ENCODE measurements at regions not wholly inside any gene's neighbourhood (a gene's known extent, or its start where the extent isn't known, plus 50 kb on each side); places are given as distances from the start of the nearest gene placed in this dataset.
"Not testable (repeated sequence)": the region's sequence is repeated elsewhere in the genome, so short reads cannot be mapped to it uniquely, and the experiment has no call there.

DNA sequence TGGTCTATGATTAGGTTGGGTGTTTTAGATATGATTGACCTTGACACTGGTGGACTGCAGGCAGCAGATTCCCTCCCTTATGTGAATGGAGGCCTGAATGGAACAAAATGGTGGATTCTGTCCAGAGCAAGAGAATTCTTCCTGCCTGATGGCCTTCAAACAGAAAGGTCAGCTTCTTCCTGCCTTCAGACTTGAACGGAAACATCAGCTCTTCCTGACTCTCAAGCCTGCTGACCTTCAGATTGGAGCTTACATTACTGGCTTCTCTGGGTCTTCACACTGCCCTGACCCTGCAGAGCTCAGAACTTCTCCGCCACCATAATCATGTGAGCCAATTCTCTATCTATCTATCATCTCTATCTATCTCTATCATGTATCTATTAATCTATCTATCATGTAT is 111.6 kb downstream of the RAMP3 start:
- POLR2A ChIA-PET, result no interaction called here
- H3K27me3 ChIP-seq (replicated peaks; ENCODE audit: control insufficient read depth, insufficient read depth, low read length), result 0 out of 2 replicates have a peak, but pooled peaks cover 2% of the 10 kb centered on the region
- H3K27me3 Mint-ChIP-seq (ENCODE audit: insufficient read depth, unreplicated experiment), result peaks cover 22% of the 10 kb centered on the region
- TF ChIP-seq, protein P1, sequence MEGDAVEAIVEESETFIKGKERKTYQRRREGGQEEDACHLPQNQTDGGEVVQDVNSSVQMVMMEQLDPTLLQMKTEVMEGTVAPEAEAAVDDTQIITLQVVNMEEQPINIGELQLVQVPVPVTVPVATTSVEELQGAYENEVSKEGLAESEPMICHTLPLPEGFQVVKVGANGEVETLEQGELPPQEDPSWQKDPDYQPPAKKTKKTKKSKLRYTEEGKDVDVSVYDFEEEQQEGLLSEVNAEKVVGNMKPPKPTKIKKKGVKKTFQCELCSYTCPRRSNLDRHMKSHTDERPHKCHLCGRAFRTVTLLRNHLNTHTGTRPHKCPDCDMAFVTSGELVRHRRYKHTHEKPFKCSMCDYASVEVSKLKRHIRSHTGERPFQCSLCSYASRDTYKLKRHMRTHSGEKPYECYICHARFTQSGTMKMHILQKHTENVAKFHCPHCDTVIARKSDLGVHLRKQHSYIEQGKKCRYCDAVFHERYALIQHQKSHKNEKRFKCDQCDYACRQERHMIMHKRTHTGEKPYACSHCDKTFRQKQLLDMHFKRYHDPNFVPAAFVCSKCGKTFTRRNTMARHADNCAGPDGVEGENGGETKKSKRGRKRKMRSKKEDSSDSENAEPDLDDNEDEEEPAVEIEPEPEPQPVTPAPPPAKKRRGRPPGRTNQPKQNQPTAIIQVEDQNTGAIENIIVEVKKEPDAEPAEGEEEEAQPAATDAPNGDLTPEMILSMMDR (IDR thresholded peaks at IDR 0.05; ENCODE audit: insufficient read depth in 1 of 2, low read depth in 1 of 2, low read length in 1 of 2, severe bottlenecking in 1 of 2, unreplicated experiment in 1 of 2), result no peak
- CTCF ChIA-PET, result no interaction called here
- no peak overlapping the region for H3K4me3 ChIP-seq (ENCODE audit: low read depth, low read length)
- H3K4me1 Mint-ChIP-seq (ENCODE audit: low read depth, unreplicated experiment), result no peaks in the 10 kb centered on the region
- no peak for DNase-seq
- H3K9me3 Mint-ChIP-seq (ENCODE audit: unreplicated experiment), result no peaks in the 10 kb centered on the region
- H3K36me3 ChIP-seq (ENCODE audit: control insufficient read depth, insufficient read depth, low read length), result no peaks in the 10 kb centered on the region
- intact Hi-C loops (cut with micrococcal nuclease; ENCODE audit: unreplicated experiment), result no loop called here
- no peaks in the 10 kb centered on the region for H3K9me3 ChIP-seq
- H3K4me3 Mint-ChIP-seq (ENCODE audit: unreplicated experiment), result no peak overlapping the region
- H3K4me1 ChIP-seq, result no peaks in the 10 kb centered on the region
- no TSS peak for BruUV-seq (replicated peaks)
- no peak overlapping the region for H3K27ac Mint-ChIP-seq (ENCODE audit: unreplicated experiment)
- no peaks in the 10 kb centered on the region for H3K36me3 Mint-ChIP-seq (ENCODE audit: insufficient read depth, unreplicated experiment)

DNA sequence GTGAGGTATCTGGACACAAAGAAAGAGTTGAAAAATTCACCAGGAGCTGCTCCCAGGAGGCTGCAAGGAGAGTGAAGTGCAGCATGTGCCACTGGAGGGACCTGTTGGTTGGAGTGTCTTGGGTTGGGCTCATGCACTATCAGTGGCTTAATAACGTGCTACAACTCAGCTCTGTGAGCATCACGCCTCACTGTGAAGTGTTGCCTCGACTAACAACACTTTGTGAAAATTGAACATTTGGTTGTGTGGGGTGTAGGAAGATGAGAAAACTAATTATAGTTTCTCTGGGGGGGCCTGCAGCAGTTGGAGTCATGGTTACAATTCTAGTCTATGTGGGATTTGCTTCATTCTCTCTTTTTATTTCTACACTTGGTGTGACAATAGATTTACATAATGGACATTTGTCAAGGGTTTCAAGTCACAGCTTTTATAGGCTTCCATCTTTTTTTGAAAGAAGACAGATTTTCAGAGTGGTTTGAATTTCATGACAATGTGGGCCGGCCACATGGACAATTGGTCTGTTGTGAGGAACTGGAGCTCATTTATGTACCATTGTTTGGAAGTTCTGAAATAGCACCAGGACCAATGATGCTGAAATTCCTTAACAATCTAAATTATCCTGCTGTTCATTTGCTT is 121.3 kb downstream of the RAMP3 start:
- POLR2A ChIA-PET, result no interaction called here
- Histone ChIP-seq H3K4me3 (ENCODE audit: low read depth, low read length) (no peak overlapping the region), H3K27me3 (replicated peaks; ENCODE audit: control insufficient read depth, insufficient read depth, low read length) (no peaks in the 10 kb centered on the region), H3K4me1 (no peaks in the 10 kb centered on the region), H3K9me3 (no peaks in the 10 kb centered on the region), H3K36me3 (ENCODE audit: control insufficient read depth, insufficient read depth, low read length) (no peaks in the 10 kb centered on the region)
- Mint-ChIP-seq H3K36me3 (ENCODE audit: insufficient read depth, unreplicated experiment) (no peaks in the 10 kb centered on the region), H3K4me3 (ENCODE audit: unreplicated experiment) (no peak overlapping the region), H3K27me3 (ENCODE audit: insufficient read depth, unreplicated experiment) (peaks cover 23% of the 10 kb centered on the region), H3K4me1 (ENCODE audit: low read depth, unreplicated experiment) (no peaks in the 10 kb centered on the region), H3K27ac (ENCODE audit: unreplicated experiment) (no peak overlapping the region), H3K9me3 (ENCODE audit: unreplicated experiment) (no peaks in the 10 kb centered on the region)
- TF ChIP-seq, protein P1 (IDR thresholded peaks at IDR 0.05; ENCODE audit: insufficient read depth in 1 of 2, low read depth in 1 of 2, low read length in 1 of 2, severe bottlenecking in 1 of 2, unreplicated experiment in 1 of 2), result no peak
- CTCF ChIA-PET, result no interaction called here
- BruUV-seq (replicated peaks), result no TSS peak
- DNase-seq, result no peak
- intact Hi-C loops (cut with micrococcal nuclease; ENCODE audit: unreplicated experiment), result no loop called here

DNA sequence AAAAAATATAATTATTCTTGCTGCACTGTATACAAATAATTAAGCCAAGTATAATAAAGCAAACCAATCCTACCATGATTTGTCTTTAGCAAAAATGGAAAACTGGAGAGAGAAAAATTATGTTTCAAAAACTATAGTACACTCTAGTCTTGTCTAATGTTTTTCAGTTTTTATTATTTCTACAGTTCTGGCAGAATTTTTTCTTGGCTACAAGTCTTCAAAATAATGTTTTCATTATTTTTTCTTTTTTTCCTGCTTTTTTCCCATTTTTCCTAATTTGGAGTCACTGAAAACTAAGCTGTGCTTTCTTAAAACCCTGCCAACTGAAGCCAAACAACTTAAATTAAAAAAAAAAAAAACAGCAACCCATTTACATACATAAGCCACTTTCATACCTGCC is 132.0 kb downstream of the RAMP3 start:
- H3K4me1 ChIP-seq; H3K27me3 ChIP-seq (replicated peaks; ENCODE audit: control insufficient read depth, insufficient read depth, low read length); H3K4me3 ChIP-seq (ENCODE audit: low read depth, low read length); BruUV-seq (replicated peaks); H3K27ac Mint-ChIP-seq (ENCODE audit: unreplicated experiment); H3K4me1 Mint-ChIP-seq (ENCODE audit: low read depth, unreplicated experiment); CTCF ChIA-PET; H3K36me3 Mint-ChIP-seq (ENCODE audit: insufficient read depth, unreplicated experiment); H3K27me3 Mint-ChIP-seq (ENCODE audit: insufficient read depth, unreplicated experiment); H3K4me3 Mint-ChIP-seq (ENCODE audit: unreplicated experiment); H3K9me3 Mint-ChIP-seq (ENCODE audit: unreplicated experiment); H3K9me3 ChIP-seq; intact Hi-C loops (cut with micrococcal nuclease; ENCODE audit: unreplicated experiment); POLR2A ChIA-PET; DNase-seq; H3K36me3 ChIP-seq (ENCODE audit: control insufficient read depth, insufficient read depth, low read length): not testable (repeated sequence)

DNA sequence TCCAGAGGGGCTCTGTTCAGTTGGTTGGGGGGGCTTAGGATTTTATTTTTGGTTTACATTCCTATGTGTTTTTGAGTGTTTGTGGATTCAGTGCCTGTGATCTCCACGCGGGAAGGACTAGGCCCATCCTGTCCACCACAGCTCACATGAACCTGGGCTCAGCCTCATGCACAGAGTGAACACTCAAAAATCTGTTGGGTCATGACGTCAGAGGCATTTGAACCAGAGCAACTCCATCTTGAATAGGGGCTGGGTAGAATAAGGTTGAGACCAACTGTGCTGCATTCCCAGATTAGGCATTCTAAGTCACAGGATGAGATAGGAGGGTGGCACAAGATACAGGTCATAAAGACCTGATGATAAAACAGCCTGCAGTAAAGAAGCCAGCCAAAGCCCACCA is 133.3 kb downstream of the RAMP3 start:
- H3K36me3 ChIP-seq (ENCODE audit: control insufficient read depth, insufficient read depth, low read length), result no peaks in the 10 kb centered on the region
- POLR2A ChIA-PET, result no interaction called here
- Mint-ChIP-seq H3K36me3 (ENCODE audit: insufficient read depth, unreplicated experiment) (no peaks in the 10 kb centered on the region), H3K9me3 (ENCODE audit: unreplicated experiment) (no peaks in the 10 kb centered on the region), H3K4me1 (ENCODE audit: low read depth, unreplicated experiment) (no peaks in the 10 kb centered on the region), H3K27me3 (ENCODE audit: insufficient read depth, unreplicated experiment) (peaks cover 7% of the 10 kb centered on the region), H3K27ac (ENCODE audit: unreplicated experiment) (no peak overlapping the region), H3K4me3 (ENCODE audit: unreplicated experiment) (no peak overlapping the region)
- H3K27me3 ChIP-seq (replicated peaks; ENCODE audit: control insufficient read depth, insufficient read depth, low read length), result no peaks in the 10 kb centered on the region
- DNase-seq, result no peak
- H3K4me3 ChIP-seq (ENCODE audit: low read depth, low read length), result no peak overlapping the region
- TF ChIP-seq, protein P1 (IDR thresholded peaks at IDR 0.05; ENCODE audit: insufficient read depth in 1 of 2, low read depth in 1 of 2, low read length in 1 of 2, severe bottlenecking in 1 of 2, unreplicated experiment in 1 of 2), result no peak
- no peaks in the 10 kb centered on the region for H3K9me3 ChIP-seq
- intact Hi-C loops (cut with micrococcal nuclease; ENCODE audit: unreplicated experiment), result no loop called here
- CTCF ChIA-PET, result no interaction called here
- no TSS peak for BruUV-seq (replicated peaks)
- no peaks in the 10 kb centered on the region for H3K4me1 ChIP-seq

Data from Caco-2 (cell line).